B cell (primary cell): ENCODE measurements at regions not wholly inside any gene's neighbourhood (a gene's known extent, or its start where the extent isn't known, plus 50 kb on each side); places are given as distances from the start of the nearest gene placed in this dataset.

Source experiments
- ATAC-seq: fragments of 200-7000 bp; cut with Tn5 transposase; one replicate; pipeline ENCODE4 v1.10.0; 2021; ENCODE audit warnings: low read depth, mild to moderate bottlenecking, moderate number of reproducible peaks, moderate library complexity
- CTCF ChIA-PET: fragments of 350-600 bp; sonication (Branson Sonifier 250); formaldehyde crosslinking; loops from one replicate; lab custom pipeline; 2021; ENCODE audit warnings: antibody characterized with exemption, inconsistent platforms; lab: Charles Lee
- POLR2A ChIA-PET: fragments of 350-600 bp; sonication (Branson Sonifier 250); formaldehyde crosslinking; loops from one replicate; lab custom pipeline; 2021; ENCODE audit warnings: antibody characterized with exemption; lab: Charles Lee
- DNase-seq: peaks from one replicate; pipeline ENCODE4 v3.0.0; 2013
- H2AFZ ChIP-seq: 2 replicates; pipeline ENCODE4 v1.6.1; 2012; ENCODE audit warnings: mild to moderate bottlenecking, low read depth, low read length; ENCODE audit not compliant: insufficient read depth, poor library complexity, severe bottlenecking
- H3K27ac ChIP-seq, 2 donors: 1 replicate in 1 of 2; 2 replicates in 1 of 2; pipeline ENCODE4 v1.5.1; 2012 to 2013; ENCODE audit warnings: low read length in 2 of 2, mild to moderate bottlenecking in 2 of 2, moderate library complexity in 1 of 2
- H3K27me3 ChIP-seq, 4 experiments: fragments of 200-600 bp in 1 of 4; sonication (generic) in 1 of 4; replicated peaks in 1 of 4; 1 replicate in 2 of 4; 2 replicates in 2 of 4; pipeline versions ENCODE4 v1.6.1 to v1.7.0; 2013 to 2016; ENCODE audit warnings: low read length in 3 of 4, mild to moderate bottlenecking in 2 of 4, mixed read lengths in 1 of 4, moderate library complexity in 1 of 4; ENCODE audit not compliant: insufficient read depth in 4 of 4, control insufficient read depth in 3 of 4; ENCODE audit errors: control extremely low read depth in 1 of 4
- H3K36me3 ChIP-seq, 2 experiments: replicated peaks in 1 of 2; 1 replicate in 1 of 2; 2 replicates in 1 of 2; pipeline versions ENCODE4 v1.6.1 to v1.7.1; 2013; ENCODE audit warnings: low read length in 1 of 2; ENCODE audit not compliant: insufficient read depth in 2 of 2, control insufficient read depth in 1 of 2; ENCODE audit errors: control extremely low read depth in 1 of 2, extremely low read depth in 1 of 2
- H3K4me1 ChIP-seq, 2 donors: fragments of 200-600 bp in 1 of 2; sonication (generic) in 1 of 2; 1 replicate in 1 of 2; 2 replicates in 1 of 2; pipeline versions ENCODE4 v1.5.1 to v1.6.1; 2013 to 2017; ENCODE audit warnings: low read length in 2 of 2; ENCODE audit not compliant: control insufficient read depth in 2 of 2, insufficient read depth in 2 of 2
- H3K4me2 ChIP-seq: replicated peaks from 2 replicates; pipeline ENCODE3; 2012; ENCODE audit warnings: mild to moderate bottlenecking, low read depth, low read length; ENCODE audit not compliant: poor library complexity, severe bottlenecking
- H3K4me3 ChIP-seq, 5 experiments: fragments of 200-600 bp in 1 of 5; sonication (generic) in 1 of 5; 1 replicate in 3 of 5; 2 replicates in 2 of 5; pipeline versions ENCODE4 v1.5.1 to v1.7.0; 2011 to 2016; ENCODE audit warnings: low read length in 4 of 5, mild to moderate bottlenecking in 4 of 5, low read depth in 2 of 5, control low read depth in 1 of 5, moderate library complexity in 1 of 5; ENCODE audit not compliant: insufficient read depth in 1 of 5; ENCODE audit errors: control extremely low read depth in 1 of 5, extremely low read depth in 1 of 5
- H3K79me2 ChIP-seq: fragments of 200-600 bp; sonication (generic); one replicate; pipeline ENCODE4 v1.6.0; 2016; ENCODE audit warnings: low read length; ENCODE audit not compliant: control insufficient read depth, insufficient read depth
- H3K9ac ChIP-seq: fragments of 200-600 bp; sonication (generic); 2 replicates; pipeline ENCODE4 v1.6.1; 2017; ENCODE audit warnings: mild to moderate bottlenecking, low read length, moderate library complexity
- H3K9me3 ChIP-seq, 3 donors: one replicate each; pipeline versions ENCODE4 v1.6.1 to v1.7.1; 2013; ENCODE audit warnings: low read length in 2 of 3; ENCODE audit not compliant: control insufficient read depth in 2 of 3, insufficient read depth in 1 of 3; ENCODE audit errors: control extremely low read depth in 1 of 3
- H4K20me1 ChIP-seq: 2 replicates; pipeline ENCODE4 v1.6.0; 2012; ENCODE audit warnings: mild to moderate bottlenecking, low read length; ENCODE audit not compliant: insufficient read depth, control insufficient read depth, poor library complexity, severe bottlenecking
- H3K27ac Mint-ChIP-seq: one replicate; pipeline ENCODE4 v1.8.0; 2021; ENCODE audit warnings: mixed read lengths
- H3K27me3 Mint-ChIP-seq: one replicate; pipeline ENCODE4 v1.8.0; 2021; ENCODE audit warnings: mixed read lengths
- H3K4me1 Mint-ChIP-seq: one replicate; pipeline ENCODE4 v1.8.0; 2021; ENCODE audit warnings: mixed read lengths
- H3K4me3 Mint-ChIP-seq: one replicate; pipeline ENCODE4 v1.8.0; 2021; ENCODE audit warnings: mixed read lengths
- H3K9me3 Mint-ChIP-seq: one replicate; pipeline ENCODE4 v1.8.0; 2022; ENCODE audit warnings: mixed read lengths; ENCODE audit not compliant: insufficient read depth
- EZH2 ChIP-seq: IDR thresholded peaks from 2 replicates; pipeline ENCODE4 v1.6.1; 2012; ENCODE audit warnings: borderline replicate concordance, low read depth, mild to moderate bottlenecking, moderate library complexity, low read length; ENCODE audit not compliant: insufficient read depth, poor library complexity, severe bottlenecking
- WGBS: methylation state at CpG from one replicate; pipeline ENCODE4 v1.1.5; 2013; ENCODE audit warnings: missing lambda C conversion rate; ENCODE audit not compliant: insufficient coverage; 5-methylcytosine and 5-hydroxymethylcytosine counted together
- intact Hi-C: fragments of 100-400 bp; cut with micrococcal nuclease; formaldehyde crosslinking; loops from one replicate; pipeline ENCODE4 v1.10.0; 2022
- TF ChIP-seq, protein P1 (sequence below): fragments of 200-600 bp; IDR thresholded peaks from one replicate; pipeline ENCODE4 v1.8.0; 2022; ENCODE audit warnings: antibody characterized with exemption, mild to moderate bottlenecking

DNA sequence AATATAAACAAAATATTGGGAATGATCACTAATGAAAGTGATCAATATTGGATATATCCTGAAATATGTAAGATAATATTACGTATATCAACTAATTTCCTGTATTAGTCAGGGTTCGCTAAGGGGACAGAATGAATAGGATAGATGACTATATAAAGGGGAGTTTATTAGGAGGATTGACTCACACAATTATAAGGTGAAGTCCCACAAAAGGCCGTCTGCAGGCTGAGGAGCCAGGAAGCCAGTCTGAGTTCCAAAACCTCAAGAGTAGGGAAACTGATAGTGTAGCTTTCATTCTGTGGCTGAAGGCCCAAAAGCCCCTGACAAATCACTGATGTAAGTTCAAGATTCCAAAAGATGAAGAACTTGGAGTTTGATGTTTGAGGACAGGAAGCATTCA, 561.1 kb downstream of the PRDM9 start:
- intact Hi-C loops, result no loop called here
- 100% methylated on average over 1 of the region's 3 CpGs for WGBS
- ChIA-PET POLR2A (no interaction called here), CTCF (no interaction called here)
- no peaks in the 10 kb centered on the region for H3K4me1 Mint-ChIP-seq
- no peak overlapping the region for H3K4me3 Mint-ChIP-seq
- Histone ChIP-seq H3K4me2 (no peak overlapping the region), H3K79me2 (no peaks in the 10 kb centered on the region), H3K4me1 (no peaks in the 10 kb centered on the region), H3K27ac (no peak overlapping the region), H3K27me3 (no peaks in the 10 kb centered on the region), H4K20me1 (no peaks in the 10 kb centered on the region), H3K36me3 (no peaks in the 10 kb centered on the region), H3K9me3 (peaks cover 0 to 7% (median 0%) of the 10 kb centered on the region in 3 donors), H3K4me3 (no peak overlapping the region), H2AFZ (no peak overlapping the region), H3K9ac (no peak overlapping the region)
- H3K27me3 Mint-ChIP-seq, result no peaks in the 10 kb centered on the region
- TF ChIP-seq EZH2, result no peak
- TF ChIP-seq, protein P1, sequence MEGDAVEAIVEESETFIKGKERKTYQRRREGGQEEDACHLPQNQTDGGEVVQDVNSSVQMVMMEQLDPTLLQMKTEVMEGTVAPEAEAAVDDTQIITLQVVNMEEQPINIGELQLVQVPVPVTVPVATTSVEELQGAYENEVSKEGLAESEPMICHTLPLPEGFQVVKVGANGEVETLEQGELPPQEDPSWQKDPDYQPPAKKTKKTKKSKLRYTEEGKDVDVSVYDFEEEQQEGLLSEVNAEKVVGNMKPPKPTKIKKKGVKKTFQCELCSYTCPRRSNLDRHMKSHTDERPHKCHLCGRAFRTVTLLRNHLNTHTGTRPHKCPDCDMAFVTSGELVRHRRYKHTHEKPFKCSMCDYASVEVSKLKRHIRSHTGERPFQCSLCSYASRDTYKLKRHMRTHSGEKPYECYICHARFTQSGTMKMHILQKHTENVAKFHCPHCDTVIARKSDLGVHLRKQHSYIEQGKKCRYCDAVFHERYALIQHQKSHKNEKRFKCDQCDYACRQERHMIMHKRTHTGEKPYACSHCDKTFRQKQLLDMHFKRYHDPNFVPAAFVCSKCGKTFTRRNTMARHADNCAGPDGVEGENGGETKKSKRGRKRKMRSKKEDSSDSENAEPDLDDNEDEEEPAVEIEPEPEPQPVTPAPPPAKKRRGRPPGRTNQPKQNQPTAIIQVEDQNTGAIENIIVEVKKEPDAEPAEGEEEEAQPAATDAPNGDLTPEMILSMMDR, result no peak
- no peak overlapping the region for H3K27ac Mint-ChIP-seq
- H3K9me3 Mint-ChIP-seq, result peaks cover 2% of the 10 kb centered on the region
- no peak for ATAC-seq
- DNase-seq, result no peak

DNA sequence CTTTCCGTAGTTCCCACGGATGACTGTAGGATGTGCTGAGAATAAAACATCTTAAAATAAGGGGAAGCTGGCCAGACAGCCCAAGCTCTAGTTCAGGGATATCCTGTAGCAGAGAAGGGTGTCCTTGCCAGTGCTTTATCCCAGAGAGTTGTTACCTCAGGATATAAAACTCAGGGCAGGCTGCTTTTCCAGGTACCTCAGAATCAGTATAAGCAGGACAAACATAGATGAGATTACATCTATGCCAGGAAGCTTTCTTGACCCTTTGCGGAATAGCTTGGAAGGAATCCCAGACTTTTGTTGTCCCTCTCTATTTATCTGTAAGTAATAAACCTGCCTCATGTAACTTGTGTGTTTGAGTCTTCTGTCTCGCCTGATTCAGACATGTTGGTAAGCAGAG, 565.7 kb downstream of the PRDM9 start:
- ATAC-seq (no peak), DNase-seq (no peak)
- Histone ChIP-seq H2AFZ (no peak overlapping the region), H3K4me1 (no peaks in the 10 kb centered on the region), H3K9ac (no peak overlapping the region), H3K27ac (no peak overlapping the region), H3K36me3 (no peaks in the 10 kb centered on the region), H3K27me3 (no peaks in the 10 kb centered on the region), H3K4me3 (no peak overlapping the region), H3K4me2 (no peak overlapping the region), H3K79me2 (no peaks in the 10 kb centered on the region), H3K9me3 (peaks cover 0 to 7% (median 0%) of the 10 kb centered on the region in 3 donors), H4K20me1 (no peaks in the 10 kb centered on the region)
- no peaks in the 10 kb centered on the region for H3K27me3 Mint-ChIP-seq
- TF ChIP-seq, protein P1, result no peak
- no peak for TF ChIP-seq EZH2
- intact Hi-C loops, result no loop called here
- CTCF ChIA-PET, result no interaction called here
- peaks cover 2% of the 10 kb centered on the region for H3K9me3 Mint-ChIP-seq
- POLR2A ChIA-PET, result no interaction called here
- H3K27ac Mint-ChIP-seq, result no peak overlapping the region
- WGBS, result no CpG with 5 or more reads among the region's 4 CpGs
- H3K4me1 Mint-ChIP-seq, result no peaks in the 10 kb centered on the region
- H3K4me3 Mint-ChIP-seq, result no peak overlapping the region
